ENCODE measurements at regions not wholly inside any gene's neighbourhood (a gene's known extent, or its start where the extent isn't known, plus 50 kb on each side); places are given as distances from the start of the nearest gene placed in this dataset.
A peak's percentile ranks its signal among the peaks of the same experiment; 100 is the strongest.

DNA sequence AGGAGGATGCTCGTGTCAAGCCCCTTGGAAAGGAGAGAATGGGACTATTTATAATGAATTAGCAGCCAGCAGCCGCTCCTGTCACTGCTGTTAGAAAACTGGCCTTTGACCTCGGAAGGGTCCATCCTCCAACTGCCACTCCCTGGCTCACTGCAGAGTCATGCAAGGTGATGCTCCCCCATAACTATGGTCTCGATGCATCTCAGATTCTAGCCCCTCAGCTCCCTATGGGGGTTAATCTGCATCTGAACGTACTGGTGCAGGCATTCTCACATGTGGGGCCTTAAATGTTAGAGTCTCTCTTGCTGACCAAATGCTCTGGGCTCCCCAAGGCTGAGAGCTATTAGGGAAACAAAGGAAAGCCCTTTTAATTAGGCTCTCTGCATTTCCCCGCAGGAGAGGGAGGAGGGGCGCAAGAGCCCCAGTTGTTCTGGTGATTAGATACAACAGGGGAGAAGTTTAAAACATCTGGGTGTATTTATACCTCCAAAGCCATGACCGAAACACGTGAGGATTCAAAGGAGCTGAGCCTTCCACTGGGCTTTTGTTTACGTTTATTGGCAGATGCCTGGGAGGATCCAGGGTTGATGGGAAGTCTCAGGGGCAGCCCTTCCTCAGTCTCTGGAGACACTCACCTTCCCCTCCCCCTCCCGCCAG lies 182.5 kb downstream of the OPA1 start (continued):
- TF ChIP-seq, protein P1, sequence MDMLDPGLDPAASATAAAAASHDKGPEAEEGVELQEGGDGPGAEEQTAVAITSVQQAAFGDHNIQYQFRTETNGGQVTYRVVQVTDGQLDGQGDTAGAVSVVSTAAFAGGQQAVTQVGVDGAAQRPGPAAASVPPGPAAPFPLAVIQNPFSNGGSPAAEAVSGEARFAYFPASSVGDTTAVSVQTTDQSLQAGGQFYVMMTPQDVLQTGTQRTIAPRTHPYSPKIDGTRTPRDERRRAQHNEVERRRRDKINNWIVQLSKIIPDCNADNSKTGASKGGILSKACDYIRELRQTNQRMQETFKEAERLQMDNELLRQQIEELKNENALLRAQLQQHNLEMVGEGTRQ (IDR thresholded peaks at IDR 0.05; ENCODE audit: low read length), result no peak
- TF ChIP-seq GABPA (IDR thresholded peaks at IDR 0.05; ENCODE audit: borderline replicate concordance, insufficient read depth, low read length), result no peak
- no peak for TF ChIP-seq KDM1A (IDR thresholded peaks at IDR 0.05; ENCODE audit: borderline replicate concordance, low read length)
- TF ChIP-seq, protein P2, sequence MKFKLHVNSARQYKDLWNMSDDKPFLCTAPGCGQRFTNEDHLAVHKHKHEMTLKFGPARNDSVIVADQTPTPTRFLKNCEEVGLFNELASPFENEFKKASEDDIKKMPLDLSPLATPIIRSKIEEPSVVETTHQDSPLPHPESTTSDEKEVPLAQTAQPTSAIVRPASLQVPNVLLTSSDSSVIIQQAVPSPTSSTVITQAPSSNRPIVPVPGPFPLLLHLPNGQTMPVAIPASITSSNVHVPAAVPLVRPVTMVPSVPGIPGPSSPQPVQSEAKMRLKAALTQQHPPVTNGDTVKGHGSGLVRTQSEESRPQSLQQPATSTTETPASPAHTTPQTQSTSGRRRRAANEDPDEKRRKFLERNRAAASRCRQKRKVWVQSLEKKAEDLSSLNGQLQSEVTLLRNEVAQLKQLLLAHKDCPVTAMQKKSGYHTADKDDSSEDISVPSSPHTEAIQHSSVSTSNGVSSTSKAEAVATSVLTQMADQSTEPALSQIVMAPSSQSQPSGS (IDR thresholded peaks at IDR 0.05; ENCODE audit: low read length), result 0 out of 2 replicates have a peak, but pooled peaks have one; percentile 71
- TF ChIP-seq CREB1 (IDR thresholded peaks at IDR 0.05), result peak; percentile 20; the same call in 1 of the 2 replicates
- no peak for TF ChIP-seq KDM5A (IDR thresholded peaks at IDR 0.05; ENCODE audit: low read length)
- TF ChIP-seq BRCA1 (IDR thresholded peaks at IDR 0.05; ENCODE audit: low read depth, low read length), result no peak
- peak in 1 of 2 experiments; percentile 21; a peak in 1 of 3 replicates for TF ChIP-seq EP300 (IDR thresholded peaks at IDR 0.05; ENCODE audit: borderline replicate concordance in 1 of 2, low read depth in 2 of 2, low read length in 2 of 2)
- TF ChIP-seq CEBPB (IDR thresholded peaks at IDR 0.05; ENCODE audit: low read depth, low read length), result no peak
- no peak; a peak in 2 of 4 replicates for TF ChIP-seq RAD21 (IDR thresholded peaks at IDR 0.05 in 1 of 2, conservative IDR thresholded peaks at IDR 0.05 in 1 of 2; ENCODE audit: low read depth in 2 of 2, low read length in 2 of 2)
- TF ChIP-seq JUND (IDR thresholded peaks at IDR 0.05; ENCODE audit: low read length), result 0 out of 2 replicates have a peak, but pooled peaks have one; percentile 15
- no peak for TF ChIP-seq SUZ12 (IDR thresholded peaks at IDR 0.05; ENCODE audit: low read length)
- no peak for TF ChIP-seq ZNF274 (IDR thresholded peaks at IDR 0.05; ENCODE audit: borderline replicate concordance, extremely low read depth, low read length)
- no peak for TF ChIP-seq BCL11A (IDR thresholded peaks at IDR 0.05; ENCODE audit: low read depth in 2 of 2, low read length in 2 of 2)
- no peak; the same call in 1 of the 2 replicates for TF ChIP-seq BACH1 (IDR thresholded peaks at IDR 0.05; ENCODE audit: low read length)
- TF ChIP-seq FOSL1 (IDR thresholded peaks at IDR 0.05; ENCODE audit: insufficient read depth, low read depth, low read length), result no peak
- TF ChIP-seq NANOG (IDR thresholded peaks at IDR 0.05; ENCODE audit: insufficient read depth, low read depth, low read length, poor library complexity, severe bottlenecking), result peak; percentile 76
- TF ChIP-seq ASH2L (IDR thresholded peaks at IDR 0.05; ENCODE audit: low read length), result peak; percentile 31
- peak; percentile 69 for TF ChIP-seq SP1 (IDR thresholded peaks at IDR 0.05; ENCODE audit: low read depth, low read length)
- TF ChIP-seq TEAD4 (IDR thresholded peaks at IDR 0.05; ENCODE audit: low read depth, low read length), result no peak

Data from H1 (cell line).